Endothelial cell of hepatic sinusoid (primary cell): ENCODE measurements at regions not wholly inside any gene's neighbourhood (a gene's known extent, or its start where the extent isn't known, plus 50 kb on each side); places are given as distances from the start of the nearest gene placed in this dataset.

Source experiments
- in situ Hi-C: cut with HindIII; loops from 2 replicates; pipeline ENCODE4 v1.10.0; 2017; ENCODE audit warnings: low sequenced_read_pairs

- in situ Hi-C loops: loop anchor here (25.0 kb wide), 1 partner anchor 205 kb away; no protein-coding TSS in a partner anchor
Measured at GRCh38 chr9:113807173-113808061, 68.7 kb upstream of the ZNF618 start.

- in situ Hi-C loops: loop anchor here (25.0 kb wide), 1 partner anchor 204 kb away; no protein-coding TSS in a partner anchor
Measured at GRCh38 chr9:113808391-113809358, 67.4 kb upstream of the ZNF618 start.

GRCh38 chr9:113817171-113817570 lies 58.9 kb upstream of the ZNF618 start:
- in situ Hi-C loops: loop anchor here (25.0 kb wide), 1 partner anchor 195 kb away; no protein-coding TSS in a partner anchor

- in situ Hi-C loops: loop anchor here (25.0 kb wide), 1 partner anchor 194 kb away; no protein-coding TSS in a partner anchor
Measured at GRCh38 chr9:113818391-113818790, 57.7 kb upstream of the ZNF618 start.

GRCh38 chr9:113822315-113822714 lies 53.8 kb upstream of the ZNF618 start:
- in situ Hi-C loops: loop anchor here (25.0 kb wide), 1 partner anchor 190 kb away; no protein-coding TSS in a partner anchor

- in situ Hi-C loops: loop anchor here (25.0 kb wide), 1 partner anchor 189 kb away; no protein-coding TSS in a partner anchor
Measured at GRCh38 chr9:113823421-113823820, 52.7 kb upstream of the ZNF618 start.
